ENCODE measurements at regions not wholly inside any gene's neighbourhood (a gene's known extent, or its start where the extent isn't known, plus 50 kb on each side); places are given as distances from the start of the nearest gene placed in this dataset.

GRCh38 chrX:13201605-13202219, 118.1 kb downstream of the ATXN3L start:
- Histone ChIP-seq H3K9ac (ENCODE audit: low read length in 2 of 2) (no peak overlapping the region), H3K36me3 (ENCODE audit: control insufficient read depth in 2 of 2, insufficient read depth in 2 of 2, low read length in 2 of 2) (no peaks in the 10 kb centered on the region), H3K9me3 (ENCODE audit: control insufficient read depth in 2 of 2, low read length in 2 of 2) (no peaks in the 10 kb centered on the region), H3K27me3 (ENCODE audit: control insufficient read depth in 1 of 2, insufficient read depth in 2 of 2, low read length in 2 of 2) (peaks cover 0 to 7% of the 10 kb centered on the region in 2 donors), H3K4me1 (ENCODE audit: control insufficient read depth, insufficient read depth, low read length) (peaks cover 4% of the 10 kb centered on the region), H3K4me3 (ENCODE audit: low read length in 2 of 2) (no peak overlapping the region), H3K27ac (ENCODE audit: low read length) (no peak overlapping the region)

DNA sequence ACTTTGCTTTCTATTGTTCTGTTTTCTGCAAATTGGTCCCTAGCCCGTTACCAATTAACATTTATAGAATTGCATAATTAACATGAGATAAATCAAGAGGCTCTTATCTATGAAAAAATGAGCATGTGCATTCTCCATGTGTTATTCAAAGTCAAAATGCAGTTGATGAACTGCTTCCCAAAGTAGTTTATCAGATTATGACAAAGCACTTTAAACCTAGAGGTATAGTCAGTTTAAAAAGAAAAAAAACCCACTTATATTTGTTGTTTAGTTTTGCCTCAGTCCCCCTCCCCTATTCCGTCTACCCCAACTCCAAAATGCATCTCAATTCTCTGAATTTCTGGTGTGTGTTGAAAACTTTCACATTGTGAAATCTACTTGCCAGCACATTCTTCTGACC, 119.5 kb downstream of the ATXN3L start:
- Histone ChIP-seq H3K9me3 (ENCODE audit: control insufficient read depth in 2 of 2, low read length in 2 of 2) (no peaks in the 10 kb centered on the region), H3K4me1 (ENCODE audit: control insufficient read depth, insufficient read depth, low read length) (no peaks in the 10 kb centered on the region), H3K36me3 (ENCODE audit: control insufficient read depth in 2 of 2, insufficient read depth in 2 of 2, low read length in 2 of 2) (no peaks in the 10 kb centered on the region), H3K4me3 (ENCODE audit: low read length in 2 of 2) (no peak overlapping the region), H3K27me3 (ENCODE audit: control insufficient read depth in 1 of 2, insufficient read depth in 2 of 2, low read length in 2 of 2) (peaks cover 0 to 3% of the 10 kb centered on the region in 2 donors), H3K9ac (ENCODE audit: low read length in 2 of 2) (no peak overlapping the region), H3K27ac (ENCODE audit: low read length) (no peak overlapping the region)

- H3K9me3 ChIP-seq (ENCODE audit: control insufficient read depth in 2 of 2, low read length in 2 of 2), result no peaks in the 10 kb centered on the region
- no peak overlapping the region for H3K9ac ChIP-seq (ENCODE audit: low read length in 2 of 2)
- peaks cover 0 to 3% of the 10 kb centered on the region in 2 donors for H3K27me3 ChIP-seq (ENCODE audit: control insufficient read depth in 1 of 2, insufficient read depth in 2 of 2, low read length in 2 of 2)
- H3K4me1 ChIP-seq (ENCODE audit: control insufficient read depth, insufficient read depth, low read length), result no peaks in the 10 kb centered on the region
- H3K4me3 ChIP-seq (ENCODE audit: low read length in 2 of 2), result no peak overlapping the region
- H3K36me3 ChIP-seq (ENCODE audit: control insufficient read depth in 2 of 2, insufficient read depth in 2 of 2, low read length in 2 of 2), result no peaks in the 10 kb centered on the region
- no peak overlapping the region for H3K27ac ChIP-seq (ENCODE audit: low read length)
Observed at GRCh38 chrX:13198762-13199064, 121.1 kb downstream of the ATXN3L start.

GRCh38 chrX:13198056-13198761, 121.6 kb downstream of the ATXN3L start:
- Histone ChIP-seq H3K36me3 (ENCODE audit: control insufficient read depth in 2 of 2, insufficient read depth in 2 of 2, low read length in 2 of 2) (no peaks in the 10 kb centered on the region), H3K4me3 (ENCODE audit: low read length in 2 of 2) (no peak overlapping the region), H3K9me3 (ENCODE audit: control insufficient read depth in 2 of 2, low read length in 2 of 2) (no peaks in the 10 kb centered on the region), H3K27ac (ENCODE audit: low read length) (no peak overlapping the region), H3K27me3 (ENCODE audit: control insufficient read depth in 1 of 2, insufficient read depth in 2 of 2, low read length in 2 of 2) (peaks cover 0 to 3% of the 10 kb centered on the region in 2 donors), H3K9ac (ENCODE audit: low read length in 2 of 2) (no peak overlapping the region), H3K4me1 (ENCODE audit: control insufficient read depth, insufficient read depth, low read length) (no peaks in the 10 kb centered on the region)

DNA sequence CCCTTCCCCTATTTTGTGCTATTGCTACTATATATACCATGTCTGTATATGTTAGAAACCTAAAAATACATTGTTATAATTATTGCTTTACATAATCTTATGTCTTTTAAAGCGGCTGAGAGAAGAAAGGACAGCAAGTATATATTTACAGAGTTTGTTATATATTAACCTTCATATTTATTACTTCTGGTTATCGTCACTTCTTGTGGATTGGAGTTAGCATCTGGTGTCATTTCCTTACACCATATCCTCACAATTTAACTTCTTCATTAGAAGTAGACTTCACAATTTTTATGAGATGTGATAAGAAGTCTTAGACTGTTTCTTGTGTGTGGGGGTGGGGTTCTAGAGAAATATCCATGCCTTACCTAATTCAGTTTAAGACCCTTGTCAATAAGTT, 123.1 kb downstream of the ATXN3L start:
- Histone ChIP-seq H3K9ac (ENCODE audit: low read length in 2 of 2) (no peak overlapping the region), H3K4me1 (ENCODE audit: control insufficient read depth, insufficient read depth, low read length) (no peaks in the 10 kb centered on the region), H3K9me3 (ENCODE audit: control insufficient read depth in 2 of 2, low read length in 2 of 2) (no peaks in the 10 kb centered on the region), H3K27me3 (ENCODE audit: control insufficient read depth in 1 of 2, insufficient read depth in 2 of 2, low read length in 2 of 2) (peaks cover 0 to 3% of the 10 kb centered on the region in 2 donors), H3K4me3 (ENCODE audit: low read length in 2 of 2) (no peak overlapping the region), H3K36me3 (ENCODE audit: control insufficient read depth in 2 of 2, insufficient read depth in 2 of 2, low read length in 2 of 2) (no peaks in the 10 kb centered on the region), H3K27ac (ENCODE audit: low read length) (no peak overlapping the region)

GRCh38 chrX:13195340-13195739, 124.5 kb downstream of the ATXN3L start:
- Histone ChIP-seq H3K9ac (ENCODE audit: low read length in 2 of 2) (no peak overlapping the region), H3K36me3 (ENCODE audit: control insufficient read depth in 2 of 2, insufficient read depth in 2 of 2, low read length in 2 of 2) (no peaks in the 10 kb centered on the region), H3K9me3 (ENCODE audit: control insufficient read depth in 2 of 2, low read length in 2 of 2) (no peaks in the 10 kb centered on the region), H3K27ac (ENCODE audit: low read length) (no peak overlapping the region), H3K4me3 (ENCODE audit: low read length in 2 of 2) (no peak overlapping the region), H3K4me1 (ENCODE audit: control insufficient read depth, insufficient read depth, low read length) (no peaks in the 10 kb centered on the region), H3K27me3 (ENCODE audit: control insufficient read depth in 1 of 2, insufficient read depth in 2 of 2, low read length in 2 of 2) (peaks cover 0 to 3% of the 10 kb centered on the region in 2 donors)

- H3K9ac ChIP-seq (ENCODE audit: low read length in 2 of 2), result no peak overlapping the region
- no peaks in the 10 kb centered on the region for H3K36me3 ChIP-seq (ENCODE audit: control insufficient read depth in 2 of 2, insufficient read depth in 2 of 2, low read length in 2 of 2)
- no peaks in the 10 kb centered on the region for H3K9me3 ChIP-seq (ENCODE audit: control insufficient read depth in 2 of 2, low read length in 2 of 2)
- no peaks in the 10 kb centered on the region for H3K27me3 ChIP-seq (ENCODE audit: control insufficient read depth in 1 of 2, insufficient read depth in 2 of 2, low read length in 2 of 2)
- no peak overlapping the region for H3K4me3 ChIP-seq (ENCODE audit: low read length in 2 of 2)
- no peaks in the 10 kb centered on the region for H3K4me1 ChIP-seq (ENCODE audit: control insufficient read depth, insufficient read depth, low read length)
- no peak overlapping the region for H3K27ac ChIP-seq (ENCODE audit: low read length)
Observed at GRCh38 chrX:13194291-13195103, 125.4 kb downstream of the ATXN3L start.

GRCh38 chrX:13190051-13190450, 129.8 kb downstream of the ATXN3L start:
- Histone ChIP-seq H3K27ac (ENCODE audit: low read length) (no peak overlapping the region), H3K36me3 (ENCODE audit: control insufficient read depth in 2 of 2, insufficient read depth in 2 of 2, low read length in 2 of 2) (no peaks in the 10 kb centered on the region), H3K9me3 (ENCODE audit: control insufficient read depth in 2 of 2, low read length in 2 of 2) (no peaks in the 10 kb centered on the region), H3K9ac (ENCODE audit: low read length in 2 of 2) (no peak overlapping the region), H3K4me3 (ENCODE audit: low read length in 2 of 2) (no peak overlapping the region), H3K27me3 (ENCODE audit: control insufficient read depth in 1 of 2, insufficient read depth in 2 of 2, low read length in 2 of 2) (no peaks in the 10 kb centered on the region), H3K4me1 (ENCODE audit: control insufficient read depth, insufficient read depth, low read length) (no peaks in the 10 kb centered on the region)

GRCh38 chrX:13189380-13189779, 130.5 kb downstream of the ATXN3L start:
- no peaks in the 10 kb centered on the region for H3K36me3 ChIP-seq (ENCODE audit: control insufficient read depth in 2 of 2, insufficient read depth in 2 of 2, low read length in 2 of 2)
- no peak overlapping the region for H3K27ac ChIP-seq (ENCODE audit: low read length)
- no peaks in the 10 kb centered on the region for H3K4me1 ChIP-seq (ENCODE audit: control insufficient read depth, insufficient read depth, low read length)
- no peaks in the 10 kb centered on the region for H3K27me3 ChIP-seq (ENCODE audit: control insufficient read depth in 1 of 2, insufficient read depth in 2 of 2, low read length in 2 of 2)
- H3K4me3 ChIP-seq (ENCODE audit: low read length in 2 of 2), result no peak overlapping the region
- no peaks in the 10 kb centered on the region for H3K9me3 ChIP-seq (ENCODE audit: control insufficient read depth in 2 of 2, low read length in 2 of 2)
- no peak overlapping the region for H3K9ac ChIP-seq (ENCODE audit: low read length in 2 of 2)

GRCh38 chrX:13188731-13189309, 131.0 kb downstream of the ATXN3L start:
- Histone ChIP-seq H3K4me1 (ENCODE audit: control insufficient read depth, insufficient read depth, low read length) (no peaks in the 10 kb centered on the region), H3K27me3 (ENCODE audit: control insufficient read depth in 1 of 2, insufficient read depth in 2 of 2, low read length in 2 of 2) (no peaks in the 10 kb centered on the region), H3K9ac (ENCODE audit: low read length in 2 of 2) (no peak overlapping the region), H3K4me3 (ENCODE audit: low read length in 2 of 2) (no peak overlapping the region), H3K36me3 (ENCODE audit: control insufficient read depth in 2 of 2, insufficient read depth in 2 of 2, low read length in 2 of 2) (no peaks in the 10 kb centered on the region), H3K9me3 (ENCODE audit: control insufficient read depth in 2 of 2, low read length in 2 of 2) (no peaks in the 10 kb centered on the region), H3K27ac (ENCODE audit: low read length) (no peak overlapping the region)

Measured in stomach smooth muscle (tissue), 2 donors.